ENCODE measurements at regions not wholly inside any gene's neighbourhood (a gene's known extent, or its start where the extent isn't known, plus 50 kb on each side); places are given as distances from the start of the nearest gene placed in this dataset.

GRCh38 chr7:41808541-41808940, 105.7 kb upstream of the INHBA start:
- 84 to 96% methylated on average over 3 of the region's 3 CpGs for WGBS, 2 donors (ENCODE audit: low coverage in 1 of 2)
- H3K27ac ChIP-seq, result no peak overlapping the region
- no peaks in the 10 kb centered on the region for H3K36me3 ChIP-seq
- no peak for ATAC-seq
- no peaks in the 10 kb centered on the region for H3K9me3 ChIP-seq
- TF ChIP-seq POLR2A (IDR thresholded peaks at IDR 0.05) (no peak), POLR2AphosphoS5 (IDR thresholded peaks at IDR 0.05) (no peak), CTCF (IDR thresholded peaks at IDR 0.05) (no peak), EP300 (IDR thresholded peaks at IDR 0.05) (no peak)
- no peaks in the 10 kb centered on the region for H3K4me1 ChIP-seq
- no peak overlapping the region for H3K4me3 ChIP-seq
- H3K27me3 ChIP-seq, result no peaks in the 10 kb centered on the region

GRCh38 chr7:41803569-41803968, 100.7 kb upstream of the INHBA start:
- H3K27me3 ChIP-seq, result no peaks in the 10 kb centered on the region
- ATAC-seq, result no peak
- WGBS, 2 donors (ENCODE audit: low coverage in 1 of 2), result 48 to 70% methylated on average over 2 of the region's 2 CpGs

DNA sequence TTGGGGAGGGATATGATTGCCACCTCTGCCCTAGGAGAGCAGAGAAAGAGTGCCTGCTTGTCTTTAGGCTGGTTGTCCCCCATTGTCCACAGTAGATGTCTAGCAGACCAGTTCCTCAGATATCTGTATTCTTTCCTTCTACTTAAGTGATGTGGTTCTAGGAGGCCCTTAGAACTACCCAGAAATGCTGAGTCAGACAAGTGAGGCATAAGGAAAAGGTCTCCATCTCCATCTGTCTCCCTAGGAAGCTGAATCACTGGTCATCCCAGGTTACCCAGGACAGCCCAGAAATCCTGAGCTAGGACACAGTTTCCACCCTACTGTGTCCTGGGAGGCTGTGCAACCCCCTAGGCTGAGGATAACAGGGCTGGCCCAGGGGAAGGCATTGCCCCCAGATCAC, 93.4 kb upstream of the INHBA start:
- ATAC-seq, result no peak
- no peaks in the 10 kb centered on the region for H3K27me3 ChIP-seq
- no peak overlapping the region for H3K4me3 ChIP-seq
- no peaks in the 10 kb centered on the region for H3K4me1 ChIP-seq
- TF ChIP-seq EP300 (IDR thresholded peaks at IDR 0.05) (no peak), POLR2A (IDR thresholded peaks at IDR 0.05) (no peak), CTCF (IDR thresholded peaks at IDR 0.05) (no peak), POLR2AphosphoS5 (IDR thresholded peaks at IDR 0.05) (no peak)
- no peaks in the 10 kb centered on the region for H3K9me3 ChIP-seq
- H3K27ac ChIP-seq, result no peak overlapping the region
- no peaks in the 10 kb centered on the region for H3K36me3 ChIP-seq

More at GRCh38 chr7:41803569-41803968, 100.7 kb upstream of the INHBA start:
- no peak overlapping the region for H3K27ac ChIP-seq
- H3K4me1 ChIP-seq, result no peaks in the 10 kb centered on the region
- no peaks in the 10 kb centered on the region for H3K9me3 ChIP-seq
- no peak overlapping the region for H3K4me3 ChIP-seq
- no peaks in the 10 kb centered on the region for H3K36me3 ChIP-seq
- no peak for TF ChIP-seq POLR2AphosphoS5 (IDR thresholded peaks at IDR 0.05)
- TF ChIP-seq EP300 (IDR thresholded peaks at IDR 0.05), result no peak
- TF ChIP-seq CTCF (IDR thresholded peaks at IDR 0.05), result no peak
- TF ChIP-seq POLR2A (IDR thresholded peaks at IDR 0.05), result no peak

DNA sequence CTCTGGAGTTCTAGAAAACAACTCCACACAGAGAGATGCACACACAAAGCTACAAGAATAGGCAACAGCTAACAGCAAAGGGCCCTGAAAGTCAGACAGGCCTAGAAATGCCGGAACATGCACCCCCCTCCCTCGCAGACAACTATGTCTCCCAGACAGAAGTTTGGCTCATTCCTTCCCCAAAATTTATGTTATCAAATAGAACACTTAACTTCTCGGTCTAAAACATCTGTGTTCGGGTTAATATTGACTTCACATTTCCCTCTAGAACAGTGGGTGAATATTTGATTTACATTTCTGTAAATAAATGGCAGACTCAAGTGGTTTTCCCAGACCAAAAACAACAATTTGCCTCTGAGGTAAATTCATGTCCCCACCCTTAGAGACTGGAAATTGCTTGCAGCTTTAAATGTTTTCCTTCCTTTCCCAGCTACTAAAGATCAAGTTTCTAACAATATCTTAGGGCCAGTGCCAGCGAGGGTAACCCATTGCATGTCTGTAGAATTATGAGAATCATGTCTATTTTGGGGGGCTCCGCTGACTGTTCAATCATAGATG, 92.5 kb upstream of the INHBA start:
- TF ChIP-seq POLR2A (IDR thresholded peaks at IDR 0.05) (no peak), POLR2AphosphoS5 (IDR thresholded peaks at IDR 0.05) (no peak)
- Histone ChIP-seq H3K4me3 (no peak overlapping the region), H3K4me1 (no peaks in the 10 kb centered on the region), H3K36me3 (no peaks in the 10 kb centered on the region), H3K9me3 (no peaks in the 10 kb centered on the region), H3K27ac (no peak overlapping the region), H3K27me3 (no peaks in the 10 kb centered on the region)
- no peak for ATAC-seq
- WGBS, 2 donors (ENCODE audit: low coverage in 1 of 2), result 53 to 66% methylated on average over 4 to 6 of the region's 6 CpGs

DNA sequence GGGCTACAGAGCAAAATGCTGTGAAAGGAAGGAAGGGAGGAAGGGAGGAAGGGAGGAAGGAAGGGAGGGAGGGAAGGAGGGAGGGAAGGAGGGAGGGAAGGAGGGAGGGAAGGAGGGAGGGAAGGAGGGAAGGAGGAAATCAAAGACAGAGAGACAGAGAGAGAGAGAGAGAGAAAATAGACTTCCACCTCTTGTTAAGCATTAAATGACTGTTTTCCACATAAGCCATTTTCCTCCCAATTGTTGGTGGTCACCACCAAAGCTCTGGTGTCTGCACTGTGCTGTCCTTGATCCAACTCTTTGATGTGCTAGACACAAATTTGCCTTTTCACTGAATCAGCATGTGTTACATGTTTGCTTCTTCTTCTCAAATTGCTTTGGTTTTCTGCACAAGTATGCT, 90.7 kb upstream of the INHBA start:
- Histone ChIP-seq H3K27me3 (no peaks in the 10 kb centered on the region), H3K9me3 (no peaks in the 10 kb centered on the region), H3K4me1 (no peaks in the 10 kb centered on the region), H3K27ac (no peak overlapping the region), H3K36me3 (no peaks in the 10 kb centered on the region), H3K4me3 (no peak overlapping the region)
- no peak for ATAC-seq
- no peak for TF ChIP-seq POLR2A (IDR thresholded peaks at IDR 0.05)
- TF ChIP-seq POLR2AphosphoS5 (IDR thresholded peaks at IDR 0.05), result no peak
- no peak for TF ChIP-seq CTCF (IDR thresholded peaks at IDR 0.05)
- TF ChIP-seq EP300 (IDR thresholded peaks at IDR 0.05), result no peak

Measured in gastroesophageal sphincter (tissue), 4 donors.